GM18499 (cell line): ENCODE measurements at regions not wholly inside any gene's neighbourhood (a gene's known extent, or its start where the extent isn't known, plus 50 kb on each side); places are given as distances from the start of the nearest gene placed in this dataset.
"Not testable (repeated sequence)": the region's sequence is repeated elsewhere in the genome, so short reads cannot be mapped to it uniquely, and the experiment has no call there.

Experiments
- ATAC-seq: cut with Tn5 transposase; IDR thresholded peaks from one replicate; pipeline ENCODE4 v1.9.1; 2021; ENCODE audit warnings: moderate number of reproducible peaks; ENCODE audit not compliant: insufficient read depth, unreplicated experiment

DNA sequence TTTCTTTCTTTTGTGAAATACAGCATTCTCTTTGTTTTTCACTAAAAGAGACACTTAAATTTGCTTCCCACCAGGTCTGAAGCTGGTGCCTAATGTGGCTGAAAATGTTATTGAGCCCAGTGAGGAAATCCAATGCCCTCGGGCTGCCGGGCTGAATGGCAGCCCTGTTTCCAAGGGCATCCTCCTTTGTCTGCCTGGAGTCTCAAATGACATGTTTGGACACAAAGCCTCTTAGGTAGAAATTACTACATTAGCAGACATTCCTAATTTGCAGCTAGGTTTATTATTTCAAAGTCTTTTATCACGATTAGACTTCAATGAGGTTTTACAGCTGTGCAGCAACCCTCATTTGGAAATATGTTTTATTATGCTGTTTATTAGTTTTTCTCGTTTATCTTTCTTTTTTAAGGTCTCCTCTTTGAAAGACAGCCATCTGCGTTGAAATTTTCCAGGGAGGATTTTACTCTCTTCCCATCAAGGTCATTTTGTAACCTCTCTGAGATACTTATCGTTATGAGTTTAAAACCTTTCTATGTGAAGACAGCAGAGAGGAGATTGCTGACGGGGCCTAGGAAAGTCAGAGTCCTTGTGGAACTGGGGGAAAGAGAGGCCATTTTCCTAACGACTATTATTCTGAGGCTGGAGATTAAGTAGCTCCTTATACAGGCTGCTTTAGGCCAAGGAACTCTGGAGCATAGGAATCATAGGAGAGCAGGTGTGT is 59.0 kb upstream of the ZNF532 start:
- no peak for ATAC-seq

DNA sequence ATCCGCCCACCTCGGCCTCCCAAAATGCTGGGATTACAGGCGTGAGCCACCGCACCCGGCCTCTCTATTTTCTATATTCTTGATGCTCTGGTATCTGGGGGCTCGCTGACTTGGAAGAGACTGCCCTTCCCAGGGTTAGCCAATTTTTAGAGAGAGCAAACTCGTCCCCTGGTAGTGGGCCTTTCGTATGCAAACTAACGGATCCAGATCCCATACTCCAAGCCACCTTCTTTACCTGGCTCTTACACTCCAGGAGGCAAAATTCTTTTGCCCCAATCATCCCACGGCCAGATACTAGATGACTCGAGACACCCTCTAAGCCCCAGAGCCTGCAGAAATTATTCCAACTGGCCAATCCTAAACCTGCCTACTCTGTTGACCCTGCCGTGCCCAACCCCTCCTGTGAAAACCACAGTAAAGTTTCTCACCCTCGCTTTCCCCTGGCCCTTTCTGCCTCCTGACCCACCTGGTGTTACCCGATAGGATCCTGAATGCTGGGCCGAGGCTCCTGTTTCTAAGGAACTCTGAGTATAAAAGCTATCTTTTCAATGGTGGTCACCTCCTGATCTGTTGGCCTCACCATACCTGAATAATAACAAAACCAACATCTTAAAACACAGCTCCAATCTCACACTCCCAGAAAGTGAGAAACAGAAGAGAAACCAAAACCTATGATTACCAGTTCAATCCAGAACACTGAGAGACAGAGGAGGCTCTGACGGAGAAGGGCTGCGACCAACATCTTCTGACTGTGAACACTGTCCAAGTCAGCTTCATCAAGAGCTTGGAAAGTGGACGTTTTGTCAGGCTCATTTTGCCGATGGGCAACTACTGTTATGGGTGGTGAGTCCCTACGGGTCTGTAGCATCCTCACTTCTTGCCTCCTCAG is 57.6 kb upstream of the ZNF532 start:
- ATAC-seq = peak; percentile 96

DNA sequence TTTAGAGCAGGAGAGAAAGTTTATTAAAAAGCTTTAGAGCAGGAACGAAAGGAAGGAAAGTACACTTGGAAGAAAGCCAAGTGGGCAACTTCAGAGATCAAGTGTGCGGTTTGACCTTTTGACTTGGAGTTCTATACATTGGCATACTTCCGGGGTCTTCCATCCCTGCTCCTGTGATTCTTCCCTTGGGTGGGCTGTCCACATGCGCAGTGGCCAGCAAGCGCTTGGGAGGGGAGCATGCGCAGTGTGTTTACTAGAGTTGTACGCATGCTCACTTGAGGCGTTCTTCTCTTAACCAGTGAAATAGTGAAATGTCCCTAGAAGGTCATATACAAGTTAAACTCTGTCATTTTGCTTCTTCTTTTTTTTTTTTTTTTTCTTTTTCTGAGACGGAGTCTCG is 56.9 kb upstream of the ZNF532 start:
- ATAC-seq = no peak

DNA sequence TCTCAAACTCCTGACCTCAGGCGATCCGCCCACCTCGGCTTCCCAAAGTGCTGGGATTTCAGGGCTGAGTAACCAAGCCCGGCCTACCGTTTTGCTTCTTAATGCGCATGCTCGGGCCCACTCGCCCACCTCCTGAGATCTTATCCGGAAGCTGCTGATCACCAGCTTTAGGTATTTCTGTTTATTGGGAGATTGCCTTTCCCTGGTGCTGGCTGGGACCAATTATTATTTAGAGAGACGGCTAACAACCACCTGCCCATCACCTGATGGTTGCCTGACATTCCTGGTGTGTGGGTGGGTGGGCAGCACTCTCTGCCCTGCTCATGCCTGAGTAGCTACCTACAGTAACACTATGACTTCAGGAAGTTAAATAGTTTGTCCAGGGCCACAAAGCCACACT is 56.3 kb upstream of the ZNF532 start:
- no peak for ATAC-seq

GRCh38 chr18:58811859-58812258 is 52.8 kb upstream of the ZNF532 start:
- ATAC-seq = not testable (repeated sequence)

- ATAC-seq = no peak
These were observed 51.6 kb upstream of the ZNF532 start for GRCh38 chr18:58813105-58813504.

DNA sequence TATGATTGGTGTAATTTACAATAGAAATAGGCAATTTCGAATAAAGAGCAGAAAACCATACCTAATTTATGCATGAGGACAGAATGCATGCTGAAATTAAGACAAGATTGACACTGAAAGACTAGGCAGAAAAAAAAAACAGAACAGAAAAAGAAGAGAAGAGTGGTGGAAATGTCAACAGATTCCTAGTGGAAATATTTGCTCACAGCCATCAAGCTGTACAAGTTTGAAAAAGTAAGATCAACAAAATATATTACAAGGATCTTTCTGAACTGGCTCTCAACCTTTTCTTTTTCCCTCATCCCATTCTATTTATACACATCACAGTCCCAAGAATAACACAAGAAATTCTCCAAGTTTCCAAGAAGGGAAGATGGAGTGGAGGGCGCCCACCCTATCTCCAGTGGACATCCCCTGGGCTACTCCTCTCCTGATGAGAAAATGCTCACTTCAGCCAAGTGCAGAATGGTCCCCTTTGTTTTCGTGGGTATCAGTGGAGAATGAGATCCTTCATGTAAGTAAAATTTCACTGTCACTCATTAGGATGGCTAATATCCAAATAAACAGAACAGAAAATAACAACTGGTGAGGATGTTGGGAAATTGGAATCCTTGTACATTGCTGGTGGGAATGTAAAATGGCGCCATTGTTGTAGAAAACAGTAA is 51.0 kb upstream of the ZNF532 start:
- ATAC-seq = no peak

DNA sequence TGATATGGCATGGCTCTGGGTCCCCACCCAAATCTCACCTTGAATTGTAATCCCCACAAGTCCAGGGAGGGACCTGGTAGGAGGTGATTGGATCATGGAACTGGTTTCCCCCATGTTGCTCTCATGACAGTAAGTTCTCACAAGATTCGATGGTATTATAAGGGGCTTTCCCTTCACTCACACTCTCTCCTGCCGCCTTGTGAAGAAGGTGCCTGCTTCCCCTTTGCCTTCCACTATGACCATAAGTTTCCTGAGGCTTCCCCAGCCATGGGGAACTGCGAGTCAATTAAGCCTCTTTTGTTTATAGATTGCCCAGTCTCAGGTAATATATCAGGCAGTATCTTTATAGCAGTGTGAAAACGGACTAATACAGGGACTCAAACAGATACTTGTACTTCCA is 50.4 kb upstream of the ZNF532 start:
- ATAC-seq = no peak
